NB4 (cell line): ENCODE measurements at regions not wholly inside any gene's neighbourhood (a gene's known extent, or its start where the extent isn't known, plus 50 kb on each side); places are given as distances from the start of the nearest gene placed in this dataset.
A peak's percentile ranks its signal among the peaks of the same experiment; 100 is the strongest.
"Not testable (repeated sequence)": the region's sequence is repeated elsewhere in the genome, so short reads cannot be mapped to it uniquely, and the experiment has no call there.

ENCODE experiments used
- DNase-seq: peaks from one replicate; pipeline ENCODE4 v3.0.0; 2010; ENCODE audit warnings: low read depth
- H3K4me3 ChIP-seq: one replicate; pipeline ENCODE4 v1.5.1; 2011; ENCODE audit warnings: mild to moderate bottlenecking, low read depth, low read length, moderate library complexity
- MAX ChIP-seq: IDR thresholded peaks from 2 replicates; pipeline ENCODE4 v1.6.1; 2011; ENCODE audit warnings: low read depth, low read length
- MYC ChIP-seq: IDR thresholded peaks from 2 replicates; pipeline ENCODE4 v1.6.1; 2011; ENCODE audit warnings: low read depth, low read length
- POLR2A ChIP-seq: IDR thresholded peaks from 2 replicates; pipeline ENCODE4 v1.6.1; 2011; ENCODE audit warnings: mild to moderate bottlenecking; ENCODE audit not compliant: insufficient read length; ENCODE audit errors: extremely low read depth
- TF ChIP-seq, protein P1 (sequence below): IDR thresholded peaks from one replicate; pipeline ENCODE4 v1.5.1; 2012; ENCODE audit warnings: low read depth, low read length

- H3K4me3 ChIP-seq = no peak overlapping the region
- TF ChIP-seq MAX (no peak), POLR2A (no peak), MYC (no peak)
- TF ChIP-seq, protein P1, sequence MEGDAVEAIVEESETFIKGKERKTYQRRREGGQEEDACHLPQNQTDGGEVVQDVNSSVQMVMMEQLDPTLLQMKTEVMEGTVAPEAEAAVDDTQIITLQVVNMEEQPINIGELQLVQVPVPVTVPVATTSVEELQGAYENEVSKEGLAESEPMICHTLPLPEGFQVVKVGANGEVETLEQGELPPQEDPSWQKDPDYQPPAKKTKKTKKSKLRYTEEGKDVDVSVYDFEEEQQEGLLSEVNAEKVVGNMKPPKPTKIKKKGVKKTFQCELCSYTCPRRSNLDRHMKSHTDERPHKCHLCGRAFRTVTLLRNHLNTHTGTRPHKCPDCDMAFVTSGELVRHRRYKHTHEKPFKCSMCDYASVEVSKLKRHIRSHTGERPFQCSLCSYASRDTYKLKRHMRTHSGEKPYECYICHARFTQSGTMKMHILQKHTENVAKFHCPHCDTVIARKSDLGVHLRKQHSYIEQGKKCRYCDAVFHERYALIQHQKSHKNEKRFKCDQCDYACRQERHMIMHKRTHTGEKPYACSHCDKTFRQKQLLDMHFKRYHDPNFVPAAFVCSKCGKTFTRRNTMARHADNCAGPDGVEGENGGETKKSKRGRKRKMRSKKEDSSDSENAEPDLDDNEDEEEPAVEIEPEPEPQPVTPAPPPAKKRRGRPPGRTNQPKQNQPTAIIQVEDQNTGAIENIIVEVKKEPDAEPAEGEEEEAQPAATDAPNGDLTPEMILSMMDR = no peak
- peak; percentile 49 for DNase-seq
Observed at GRCh38 chr20:30811885-30812671, 445.4 kb upstream of the DEFB115 start.

- H3K4me3 ChIP-seq = no peak overlapping the region
- TF ChIP-seq MAX (no peak), POLR2A (no peak), MYC (no peak)
- TF ChIP-seq, protein P1 = no peak
- DNase-seq = no peak
Observed at GRCh38 chr20:30812739-30813411, 444.6 kb upstream of the DEFB115 start.

GRCh38 chr20:30813412-30814311 is 443.8 kb upstream of the DEFB115 start:
- H3K4me3 ChIP-seq = not testable (repeated sequence)

DNA sequence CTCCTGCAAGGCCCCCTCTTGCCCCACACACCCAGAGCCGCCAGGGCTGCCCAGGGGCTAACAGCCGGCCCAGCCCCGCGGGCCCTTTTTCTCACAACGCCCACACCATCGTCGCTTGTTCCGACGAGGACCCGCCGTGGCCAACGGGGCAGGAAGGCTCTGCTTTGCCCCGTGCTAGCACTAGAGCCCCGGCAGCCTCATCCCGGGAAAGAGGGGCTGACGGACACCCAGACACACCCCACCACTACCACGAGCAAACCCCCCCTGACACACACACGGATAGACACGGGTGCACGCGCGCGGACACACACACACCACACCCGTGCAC is 443.2 kb upstream of the DEFB115 start:
- H3K4me3 ChIP-seq, DNase-seq: not testable (repeated sequence)

More at GRCh38 chr20:30813412-30814311, 443.8 kb upstream of the DEFB115 start:
- not testable (repeated sequence) for DNase-seq

GRCh38 chr20:30815027-30815576 is 442.4 kb upstream of the DEFB115 start:
- H3K4me3 ChIP-seq, DNase-seq: not testable (repeated sequence)

DNA sequence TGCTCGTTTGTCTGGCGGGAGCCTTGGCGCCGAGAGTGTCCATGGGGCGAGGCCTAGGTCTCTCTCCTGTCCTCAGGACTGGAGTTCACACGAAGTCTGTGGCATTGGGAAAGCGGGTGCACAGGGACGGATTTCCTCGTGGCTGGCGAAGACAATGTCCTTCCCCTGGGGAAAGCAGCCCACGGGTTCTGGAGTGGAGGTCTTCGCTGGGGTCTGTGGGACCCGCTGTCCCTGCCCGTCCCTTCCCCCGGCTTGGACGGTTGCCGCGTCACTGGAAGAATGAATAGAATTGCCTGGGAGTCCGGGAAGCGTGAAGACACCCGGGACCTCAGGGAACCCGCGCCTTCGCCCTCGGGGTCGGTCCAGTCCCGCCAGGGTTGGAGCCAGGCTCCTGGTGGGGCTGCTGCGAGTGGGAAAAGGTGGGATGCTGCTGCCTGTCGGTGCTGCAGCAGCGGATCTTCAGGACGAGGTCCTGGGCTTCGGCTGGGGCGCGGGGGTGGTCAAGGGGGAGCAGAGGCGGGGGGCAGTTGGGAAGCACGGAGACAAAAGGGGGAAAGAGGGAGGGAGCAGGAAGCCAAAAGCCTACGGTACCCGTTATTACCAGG is 441.8 kb upstream of the DEFB115 start:
- DNase-seq = no peak
- TF ChIP-seq, protein P1 = no peak
- H3K4me3 ChIP-seq = no peak overlapping the region

DNA sequence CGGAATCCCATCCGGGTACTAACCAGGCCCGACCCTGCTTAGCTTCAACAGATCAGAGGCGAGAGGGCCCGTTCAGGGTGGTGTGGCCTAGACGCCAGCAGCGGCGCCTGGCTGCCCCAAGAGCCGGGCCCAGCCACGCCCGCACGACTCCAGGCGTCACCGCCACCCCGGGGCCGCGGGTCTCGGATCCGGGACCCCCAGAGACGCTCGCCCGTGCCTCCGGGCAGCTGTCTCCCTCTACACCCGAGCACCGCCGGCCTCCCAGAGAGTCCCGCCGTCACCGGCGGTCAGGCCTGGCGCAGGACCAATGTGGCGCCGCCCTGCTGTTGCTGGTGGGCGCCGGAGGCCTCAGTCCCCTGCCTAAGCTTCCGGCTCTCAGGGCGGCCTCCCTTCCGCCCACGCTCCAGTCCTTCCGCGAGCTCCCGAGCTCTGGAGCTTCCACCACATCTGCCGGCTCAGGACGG is 441.2 kb upstream of the DEFB115 start:
- no peak for TF ChIP-seq MYC
- TF ChIP-seq, protein P1 = no peak
- TF ChIP-seq POLR2A = no peak
- no peak for TF ChIP-seq MAX
- peak; percentile 24 for DNase-seq
- H3K4me3 ChIP-seq = no peak overlapping the region

GRCh38 chr20:30821615-30822014 is 435.8 kb upstream of the DEFB115 start:
- H3K4me3 ChIP-seq, DNase-seq: not testable (repeated sequence)

- not testable (repeated sequence) for DNase-seq, H3K4me3 ChIP-seq
Observed at GRCh38 chr20:30824666-30825065, 432.8 kb upstream of the DEFB115 start.

DNA sequence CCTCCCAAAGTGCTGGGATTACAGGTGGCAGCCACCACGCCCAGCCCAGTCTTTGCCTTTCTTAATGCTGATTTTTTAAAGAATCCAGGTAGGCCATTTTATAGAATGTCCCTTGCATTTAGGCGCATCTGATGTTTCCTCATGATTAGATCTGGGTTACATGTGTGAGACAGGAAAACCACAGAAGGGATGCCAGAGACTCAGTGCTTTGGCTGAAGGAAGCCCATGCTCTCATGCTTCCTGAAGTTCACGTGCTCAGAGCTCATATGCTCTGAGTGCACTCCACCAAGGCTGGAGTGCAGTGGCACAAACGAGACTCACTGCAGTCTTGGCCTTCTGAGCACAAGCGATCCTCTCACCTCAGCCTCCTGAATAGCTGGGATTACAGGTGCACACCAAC is 411.5 kb upstream of the DEFB115 start:
- H3K4me3 ChIP-seq, DNase-seq: not testable (repeated sequence)

DNA sequence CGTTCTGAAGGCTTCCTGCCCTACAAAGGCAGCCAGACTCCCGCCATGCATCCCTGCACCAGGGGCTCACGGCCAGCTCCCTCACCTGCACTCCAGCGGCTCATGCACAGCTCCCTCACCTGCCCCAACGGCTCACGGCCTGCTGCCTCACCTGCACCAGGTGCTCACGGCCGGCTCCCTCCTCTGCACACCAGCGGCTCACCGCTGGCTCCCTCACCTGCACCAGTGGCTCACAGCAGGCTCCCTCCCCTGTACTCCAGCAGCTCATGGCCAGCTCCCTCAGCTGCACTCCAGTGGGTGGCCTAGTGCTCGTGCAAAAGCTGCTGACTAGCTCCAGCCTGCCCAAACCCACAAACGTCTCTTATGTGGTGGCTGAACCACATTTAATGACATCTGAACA is 389.2 kb upstream of the DEFB115 start:
- H3K4me3 ChIP-seq, DNase-seq: not testable (repeated sequence)
